GM13976 (cell line): ENCODE measurements at regions not wholly inside any gene's neighbourhood (a gene's known extent, or its start where the extent isn't known, plus 50 kb on each side); places are given as distances from the start of the nearest gene placed in this dataset.

Experiments used
- DNase-seq: peaks from one replicate; pipeline ENCODE4 v3.0.0; 2012; ENCODE audit warnings: low spot score
- in situ Hi-C: fragments of 300-500 bp; cut with MboI; formaldehyde crosslinking; loops from one replicate; pipeline ENCODE4 v1.12.0; 2022; ENCODE audit warnings: low sequenced_read_pairs, mixed read lengths, inconsistent platforms; ENCODE audit not compliant: unreplicated experiment
- TF ChIP-seq, protein P1 (sequence below): IDR thresholded peaks from 2 replicates; pipeline ENCODE4 v1.5.1; 2012; ENCODE audit warnings: borderline replicate concordance, mild to moderate bottlenecking; ENCODE audit not compliant: insufficient read depth; ENCODE audit errors: extremely low read depth, missing control alignments, control extremely low read depth

DNA sequence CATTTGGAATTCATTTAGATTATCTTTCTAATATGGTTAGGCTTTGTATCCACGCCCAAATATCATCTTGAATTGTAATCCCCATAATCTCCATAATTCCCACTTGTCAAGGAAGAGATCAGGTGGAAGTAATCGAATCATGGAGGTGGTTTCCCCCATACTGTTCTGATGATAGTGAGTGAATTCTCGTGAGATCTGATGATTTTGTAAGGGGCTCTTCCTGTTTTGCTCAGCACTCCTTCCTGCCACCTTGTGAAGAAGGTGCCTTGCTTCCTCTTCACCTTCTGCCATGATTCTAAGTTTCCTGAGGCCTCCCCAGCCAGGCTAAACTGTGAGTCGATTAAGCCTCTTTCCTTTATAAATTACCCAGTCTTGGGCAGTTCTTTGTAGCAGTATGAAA, 527.5 kb upstream of the ARRDC3 start:
- in situ Hi-C loops = no loop called here
- TF ChIP-seq, protein P1, sequence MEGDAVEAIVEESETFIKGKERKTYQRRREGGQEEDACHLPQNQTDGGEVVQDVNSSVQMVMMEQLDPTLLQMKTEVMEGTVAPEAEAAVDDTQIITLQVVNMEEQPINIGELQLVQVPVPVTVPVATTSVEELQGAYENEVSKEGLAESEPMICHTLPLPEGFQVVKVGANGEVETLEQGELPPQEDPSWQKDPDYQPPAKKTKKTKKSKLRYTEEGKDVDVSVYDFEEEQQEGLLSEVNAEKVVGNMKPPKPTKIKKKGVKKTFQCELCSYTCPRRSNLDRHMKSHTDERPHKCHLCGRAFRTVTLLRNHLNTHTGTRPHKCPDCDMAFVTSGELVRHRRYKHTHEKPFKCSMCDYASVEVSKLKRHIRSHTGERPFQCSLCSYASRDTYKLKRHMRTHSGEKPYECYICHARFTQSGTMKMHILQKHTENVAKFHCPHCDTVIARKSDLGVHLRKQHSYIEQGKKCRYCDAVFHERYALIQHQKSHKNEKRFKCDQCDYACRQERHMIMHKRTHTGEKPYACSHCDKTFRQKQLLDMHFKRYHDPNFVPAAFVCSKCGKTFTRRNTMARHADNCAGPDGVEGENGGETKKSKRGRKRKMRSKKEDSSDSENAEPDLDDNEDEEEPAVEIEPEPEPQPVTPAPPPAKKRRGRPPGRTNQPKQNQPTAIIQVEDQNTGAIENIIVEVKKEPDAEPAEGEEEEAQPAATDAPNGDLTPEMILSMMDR = no peak
- DNase-seq = no peak

DNA sequence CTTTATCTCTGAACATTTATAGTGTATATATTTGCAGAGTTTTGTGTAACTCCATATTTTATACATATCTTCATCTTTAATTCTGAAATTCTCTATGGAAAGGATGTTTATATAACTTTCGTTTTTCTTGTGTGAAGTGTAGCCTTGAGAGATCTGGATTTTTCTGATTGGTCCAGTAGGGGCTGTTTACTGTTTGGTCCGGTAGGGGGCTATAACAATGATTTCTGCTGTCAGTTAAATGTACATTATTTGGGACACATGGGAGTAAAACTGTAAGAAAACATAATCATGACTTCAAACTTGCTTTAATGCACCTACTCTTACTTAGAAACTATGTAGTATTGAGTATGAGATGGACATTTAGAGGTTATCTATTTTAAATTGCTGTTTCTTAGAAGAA, 527.1 kb upstream of the ARRDC3 start:
- in situ Hi-C loops = no loop called here
- no peak for DNase-seq
- TF ChIP-seq, protein P1 = no peak

DNA sequence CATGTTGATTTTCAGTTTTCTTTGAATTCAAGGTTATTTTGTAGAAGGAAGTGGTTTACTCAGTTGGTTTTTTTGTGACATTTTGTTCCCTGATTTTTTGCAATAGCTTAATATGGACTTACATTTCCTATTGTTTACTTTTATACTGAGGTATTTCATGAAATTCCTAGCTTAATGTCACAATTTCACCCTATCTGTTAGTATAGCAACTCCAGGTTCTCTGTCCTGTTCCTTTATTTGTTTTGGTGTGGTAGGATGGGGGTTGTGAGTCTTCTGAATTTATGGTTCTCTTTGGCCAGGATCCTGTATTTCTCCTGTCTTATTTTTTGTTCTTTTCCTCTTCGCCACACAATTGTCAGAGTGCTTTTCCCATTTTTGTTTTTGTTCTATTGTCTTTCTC, 523.4 kb upstream of the ARRDC3 start:
- TF ChIP-seq, protein P1 = no peak
- in situ Hi-C loops = no loop called here

DNA sequence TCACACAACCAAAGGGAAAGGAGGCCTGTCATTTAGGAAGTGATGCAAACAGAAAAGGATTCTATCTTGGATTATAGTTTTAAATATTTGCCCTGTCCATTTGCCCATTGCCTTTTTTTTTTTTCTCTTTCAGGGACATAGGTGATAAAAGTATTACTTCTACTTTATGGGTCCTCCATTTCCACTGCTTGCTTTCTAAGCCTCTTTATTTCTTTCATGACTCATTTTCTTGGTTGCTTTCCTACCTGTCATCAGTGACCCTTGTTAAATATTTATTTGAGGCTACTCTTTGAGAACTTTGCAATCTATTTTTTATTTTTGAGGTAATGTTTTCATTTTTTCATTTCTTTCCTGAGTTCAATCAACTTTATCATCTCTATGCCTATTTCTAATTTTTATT, 522.9 kb upstream of the ARRDC3 start:
- TF ChIP-seq, protein P1 = no peak
- no peak for DNase-seq
- in situ Hi-C loops = no loop called here

More for the DNA sequence above, 523.4 kb upstream of the ARRDC3 start:
- DNase-seq = no peak

DNA sequence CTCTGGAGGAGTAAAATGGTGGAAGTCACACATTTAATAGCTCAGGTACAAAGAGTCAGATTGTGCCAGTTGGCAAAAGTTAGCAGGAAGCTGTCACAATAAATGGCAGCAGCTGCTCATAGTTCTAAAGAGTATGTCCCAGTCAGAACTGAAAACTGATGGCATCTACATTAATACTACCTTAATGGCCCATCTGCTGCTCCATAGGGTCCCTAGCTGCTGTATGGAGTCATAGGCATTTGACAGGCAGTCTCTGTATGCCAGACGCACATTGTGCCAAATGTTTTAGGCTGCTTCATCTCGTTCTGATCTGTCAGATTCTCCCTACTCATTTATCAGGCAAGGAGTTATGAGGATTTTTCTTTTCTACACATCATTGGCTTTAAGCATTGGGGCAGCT, 515.8 kb upstream of the ARRDC3 start:
- in situ Hi-C loops = no loop called here
- TF ChIP-seq, protein P1 = no peak

DNA sequence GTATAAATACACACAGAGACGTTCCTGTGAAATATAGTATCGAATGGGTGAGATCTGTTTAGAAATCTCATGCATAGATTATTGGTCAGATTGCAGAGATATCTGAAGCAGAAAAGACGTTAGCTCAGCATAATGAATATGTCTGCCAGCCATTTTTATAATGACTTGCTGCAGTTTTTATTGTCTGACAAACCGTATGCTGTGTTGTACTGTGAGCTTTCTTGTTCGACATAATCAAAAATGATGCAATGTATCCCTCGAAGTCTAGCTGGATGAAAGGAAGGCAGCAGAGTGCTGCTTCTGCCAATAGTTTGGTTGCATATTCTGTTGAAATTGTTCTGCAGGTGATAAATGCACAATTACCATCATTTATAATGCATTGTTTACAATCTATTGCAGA, 514.9 kb upstream of the ARRDC3 start:
- TF ChIP-seq, protein P1 = no peak
- in situ Hi-C loops = no loop called here
- DNase-seq = no peak

More for the DNA sequence above, 515.8 kb upstream of the ARRDC3 start:
- no peak for DNase-seq

DNA sequence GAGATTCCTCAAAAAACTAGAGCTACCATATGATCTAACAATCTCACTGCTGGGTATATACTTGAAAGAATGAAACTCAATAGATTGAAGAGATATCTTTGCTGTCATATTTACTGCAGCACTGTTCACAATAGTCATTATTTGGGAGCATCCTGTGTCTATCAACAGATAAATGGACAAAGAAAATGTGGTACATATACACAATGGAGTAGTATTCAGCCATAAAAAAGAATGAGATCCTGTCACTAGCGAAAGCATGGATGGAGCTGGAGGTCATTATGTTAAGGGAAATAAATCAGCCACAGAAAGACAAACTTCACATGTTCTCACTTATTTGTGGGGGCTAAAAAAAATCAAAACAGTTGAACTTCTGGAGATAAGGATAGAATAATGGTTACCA, 505.7 kb upstream of the ARRDC3 start:
- in situ Hi-C loops = no loop called here
- TF ChIP-seq, protein P1 = no peak
- DNase-seq = no peak
